ENCODE measurements at regions not wholly inside any gene's neighbourhood (a gene's known extent, or its start where the extent isn't known, plus 50 kb on each side); places are given as distances from the start of the nearest gene placed in this dataset.

- H3K4me3 Mint-ChIP-seq: no peak overlapping the region
- no peaks in the 10 kb centered on the region for H3K9me3 Mint-ChIP-seq
- peaks cover under 1% of the 10 kb centered on the region for H3K27me3 Mint-ChIP-seq (ENCODE audit: low read depth, poor library complexity)
- DNase-seq: no peak
- TF ChIP-seq, protein P1, sequence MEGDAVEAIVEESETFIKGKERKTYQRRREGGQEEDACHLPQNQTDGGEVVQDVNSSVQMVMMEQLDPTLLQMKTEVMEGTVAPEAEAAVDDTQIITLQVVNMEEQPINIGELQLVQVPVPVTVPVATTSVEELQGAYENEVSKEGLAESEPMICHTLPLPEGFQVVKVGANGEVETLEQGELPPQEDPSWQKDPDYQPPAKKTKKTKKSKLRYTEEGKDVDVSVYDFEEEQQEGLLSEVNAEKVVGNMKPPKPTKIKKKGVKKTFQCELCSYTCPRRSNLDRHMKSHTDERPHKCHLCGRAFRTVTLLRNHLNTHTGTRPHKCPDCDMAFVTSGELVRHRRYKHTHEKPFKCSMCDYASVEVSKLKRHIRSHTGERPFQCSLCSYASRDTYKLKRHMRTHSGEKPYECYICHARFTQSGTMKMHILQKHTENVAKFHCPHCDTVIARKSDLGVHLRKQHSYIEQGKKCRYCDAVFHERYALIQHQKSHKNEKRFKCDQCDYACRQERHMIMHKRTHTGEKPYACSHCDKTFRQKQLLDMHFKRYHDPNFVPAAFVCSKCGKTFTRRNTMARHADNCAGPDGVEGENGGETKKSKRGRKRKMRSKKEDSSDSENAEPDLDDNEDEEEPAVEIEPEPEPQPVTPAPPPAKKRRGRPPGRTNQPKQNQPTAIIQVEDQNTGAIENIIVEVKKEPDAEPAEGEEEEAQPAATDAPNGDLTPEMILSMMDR (IDR thresholded peaks at IDR 0.05): no peak
- peak overlapping the region; percentile 98 for H3K27ac Mint-ChIP-seq
- peaks cover 96% of the 10 kb centered on the region for H3K4me1 Mint-ChIP-seq
- H3K36me3 Mint-ChIP-seq (ENCODE audit: low read depth): no peaks in the 10 kb centered on the region
These were observed 337.0 kb downstream of the CYRIA start for GRCh38 chr2:16328521-16329190.

DNA sequence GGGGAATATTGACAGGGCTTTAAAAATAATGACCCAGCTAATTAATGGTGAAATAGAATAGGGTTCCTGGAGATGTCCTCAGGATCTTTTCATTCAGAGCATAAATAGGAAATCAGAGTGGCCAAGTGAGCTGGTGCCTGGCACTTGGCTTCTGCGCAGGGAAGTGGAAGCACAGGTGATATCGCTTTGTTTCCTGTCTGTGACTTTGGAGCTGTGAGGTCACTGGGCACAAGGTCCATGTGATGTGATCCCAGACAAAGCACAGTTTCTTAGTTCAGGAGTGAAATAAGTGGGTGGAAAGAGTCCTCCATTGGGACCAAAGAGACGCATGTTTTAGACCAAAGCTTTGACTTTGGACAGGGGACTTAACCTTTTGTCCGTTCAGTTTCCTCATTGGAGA, 338.3 kb downstream of the CYRIA start:
- H3K4me1 Mint-ChIP-seq: peaks cover 96% of the 10 kb centered on the region

GRCh38 chr2:16326711-16327300, 338.8 kb downstream of the CYRIA start:
- Mint-ChIP-seq H3K4me1 (peaks cover 94% of the 10 kb centered on the region), H3K27me3 (ENCODE audit: low read depth, poor library complexity) (peaks cover 3% of the 10 kb centered on the region), H3K27ac (peak overlapping the region; percentile 21), H3K9me3 (no peaks in the 10 kb centered on the region), H3K36me3 (ENCODE audit: low read depth) (no peaks in the 10 kb centered on the region), H3K4me3 (no peak overlapping the region)
- no peak for DNase-seq
- TF ChIP-seq, protein P1 (IDR thresholded peaks at IDR 0.05): no peak

More for the DNA sequence above, 338.3 kb downstream of the CYRIA start:
- no peaks in the 10 kb centered on the region for H3K9me3 Mint-ChIP-seq
- TF ChIP-seq, protein P1 (IDR thresholded peaks at IDR 0.05): no peak
- no peaks in the 10 kb centered on the region for H3K36me3 Mint-ChIP-seq (ENCODE audit: low read depth)
- H3K27ac Mint-ChIP-seq: peak overlapping the region; percentile 21
- no peak for DNase-seq
- no peak overlapping the region for H3K4me3 Mint-ChIP-seq
- peaks cover 3% of the 10 kb centered on the region for H3K27me3 Mint-ChIP-seq (ENCODE audit: low read depth, poor library complexity)

DNA sequence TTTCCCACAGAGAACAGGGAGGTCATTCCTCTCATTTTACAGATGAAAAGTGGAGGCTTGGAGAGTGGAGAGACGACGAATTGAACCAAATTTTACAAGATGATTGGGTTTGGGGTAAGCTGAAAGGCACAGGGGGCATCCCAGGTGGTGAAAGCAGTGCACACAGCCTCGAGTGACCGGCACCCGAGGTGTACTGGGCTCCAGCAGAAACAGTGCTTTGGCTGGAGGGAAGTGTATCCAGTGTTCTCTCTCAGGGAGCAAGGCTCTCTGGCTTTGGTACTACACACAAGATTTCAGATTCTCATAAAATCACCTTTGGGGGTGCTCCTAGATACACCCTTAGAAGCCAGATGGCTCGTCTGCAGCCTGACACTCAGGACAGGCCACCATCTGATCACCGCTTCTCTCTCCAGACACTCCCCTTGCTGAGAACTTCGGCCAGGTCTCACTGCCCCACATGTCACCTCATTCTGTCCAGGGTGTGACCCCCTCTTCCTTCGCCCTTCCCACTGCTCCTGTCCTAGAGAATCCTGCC, 339.6 kb downstream of the CYRIA start:
- TF ChIP-seq, protein P1 (IDR thresholded peaks at IDR 0.05): no peak
- Mint-ChIP-seq H3K4me3 (peak overlapping the region; percentile 29), H3K27me3 (ENCODE audit: low read depth, poor library complexity) (peaks cover 3% of the 10 kb centered on the region), H3K27ac (peak overlapping the region; percentile 21), H3K9me3 (no peaks in the 10 kb centered on the region), H3K36me3 (ENCODE audit: low read depth) (no peaks in the 10 kb centered on the region), H3K4me1 (peaks cover 88% of the 10 kb centered on the region)
- DNase-seq: no peak

DNA sequence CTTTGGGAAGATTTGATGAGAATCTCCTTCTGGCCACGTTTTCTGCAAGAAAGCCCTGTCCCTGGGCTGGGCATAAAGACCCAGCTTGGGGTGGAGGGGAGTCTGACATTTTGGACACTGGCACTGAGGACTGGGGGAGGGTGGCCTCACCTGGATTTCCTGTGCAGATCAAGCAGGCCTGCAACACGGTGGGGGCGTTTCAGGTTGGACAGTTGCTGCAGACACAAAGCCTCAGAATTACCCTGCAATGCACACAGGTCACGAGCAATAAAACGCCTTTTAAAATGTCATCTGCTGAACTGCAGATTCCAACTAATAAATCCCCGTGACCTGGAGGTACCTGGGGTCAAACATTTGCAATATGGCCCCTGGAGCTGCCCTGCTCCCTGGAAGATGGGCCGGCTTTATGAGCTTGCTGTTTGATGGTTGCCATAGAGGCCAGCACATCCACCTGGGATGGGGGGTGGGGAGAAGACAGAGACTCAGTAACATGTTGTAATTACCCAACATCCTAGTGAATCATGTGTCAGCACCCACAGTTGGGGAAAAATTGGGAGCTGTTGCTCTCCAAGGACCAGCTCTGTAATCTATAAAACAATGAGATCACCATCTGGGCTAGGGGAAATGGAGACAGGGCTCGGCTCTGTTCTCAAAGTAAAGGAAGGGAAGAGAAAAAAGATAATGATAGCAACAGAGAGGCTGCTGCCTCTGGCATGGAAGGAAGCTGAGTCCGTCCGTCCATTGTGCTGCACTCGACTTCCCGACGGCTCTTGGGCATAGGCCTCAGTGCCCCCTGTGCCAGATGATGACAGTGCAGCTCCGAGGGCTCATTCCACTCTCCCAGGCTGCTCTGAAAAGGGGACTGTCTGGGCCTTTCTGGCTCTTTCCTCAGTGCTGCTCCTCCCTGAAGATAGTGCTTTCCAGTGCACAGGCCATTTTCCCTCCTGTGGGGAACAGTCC, 340.3 kb downstream of the CYRIA start:
- H3K4me3 Mint-ChIP-seq: peak overlapping the region; percentile 18
- peaks cover 88% of the 10 kb centered on the region for H3K4me1 Mint-ChIP-seq
- peaks cover 3% of the 10 kb centered on the region for H3K27me3 Mint-ChIP-seq (ENCODE audit: low read depth, poor library complexity)
- DNase-seq: no peak
- no peaks in the 10 kb centered on the region for H3K36me3 Mint-ChIP-seq (ENCODE audit: low read depth)
- TF ChIP-seq, protein P1 (IDR thresholded peaks at IDR 0.05): no peak
- H3K27ac Mint-ChIP-seq: peak overlapping the region; percentile 88
- no peaks in the 10 kb centered on the region for H3K9me3 Mint-ChIP-seq

All from nephron progenitor cell (in vitro differentiated cells).